ENCODE measurements at regions not wholly inside any gene's neighbourhood (a gene's known extent, or its start where the extent isn't known, plus 50 kb on each side); places are given as distances from the start of the nearest gene placed in this dataset.

GRCh38 chr5:103867857-103868598 is 305.4 kb upstream of the NUDT12 start:
- intact Hi-C loops (cut with micrococcal nuclease), result no loop called here
- no peak overlapping the region for H3K4me2 ChIP-seq (replicated peaks; ENCODE audit: low read depth, low read length, poor library complexity, severe bottlenecking)
- no peaks in the 10 kb centered on the region for H3K27me3 Mint-ChIP-seq
- H3K4me3 ChIP-seq (ENCODE audit: control extremely low read depth in 1 of 5, extremely low read depth in 1 of 5, insufficient read depth in 1 of 5, low read depth in 2 of 5, low read length in 4 of 5), result no peak overlapping the region
- H3K4me1 ChIP-seq (ENCODE audit: control insufficient read depth in 2 of 2, insufficient read depth in 2 of 2, low read length in 2 of 2), result no peaks in the 10 kb centered on the region
- H2AFZ ChIP-seq (ENCODE audit: insufficient read depth, low read depth, low read length, poor library complexity, severe bottlenecking), result no peak overlapping the region
- no peaks in the 10 kb centered on the region for H3K4me1 Mint-ChIP-seq
- H3K36me3 ChIP-seq (replicated peaks in 1 of 2; ENCODE audit: control extremely low read depth in 1 of 2, control insufficient read depth in 1 of 2, extremely low read depth in 1 of 2, insufficient read depth in 2 of 2, low read length in 1 of 2), result no peaks in the 10 kb centered on the region
- POLR2A ChIA-PET, result no interaction called here
- no peak overlapping the region for H3K4me3 Mint-ChIP-seq
- ATAC-seq (ENCODE audit: low read depth), result no peak
- no peaks in the 10 kb centered on the region for H3K79me2 ChIP-seq (ENCODE audit: control insufficient read depth, insufficient read depth, low read length)
- no peak overlapping the region for H3K9ac ChIP-seq (ENCODE audit: low read length)
- H3K9me3 Mint-ChIP-seq (ENCODE audit: insufficient read depth), result no peaks in the 10 kb centered on the region
- WGBS (ENCODE audit: insufficient coverage), result 43% methylated on average over 2 of the region's 5 CpGs
- no peaks in the 10 kb centered on the region for H4K20me1 ChIP-seq (ENCODE audit: control insufficient read depth, insufficient read depth, low read length, poor library complexity, severe bottlenecking)
- no peaks in the 10 kb centered on the region for H3K27me3 ChIP-seq (replicated peaks in 1 of 4; ENCODE audit: control extremely low read depth in 1 of 4, control insufficient read depth in 3 of 4, insufficient read depth in 4 of 4, low read length in 3 of 4)
- CTCF ChIA-PET, result interaction anchor here (0.7 kb wide), 1 partner anchor 8 kb away, joined by 4 read pairs; no protein-coding TSS in a partner anchor
- DNase-seq, result no peak
- TF ChIP-seq CTCF (IDR thresholded peaks at IDR 0.05) (no peak), EZH2 (IDR thresholded peaks at IDR 0.05; ENCODE audit: borderline replicate concordance, insufficient read depth, low read depth, low read length, poor library complexity, severe bottlenecking) (no peak)
- H3K27ac ChIP-seq (ENCODE audit: low read length in 2 of 2), result no peak overlapping the region
- no peak overlapping the region for H3K27ac Mint-ChIP-seq
- peaks cover 0 to 5% (median 1%) of the 10 kb centered on the region in 3 donors for H3K9me3 ChIP-seq (ENCODE audit: control extremely low read depth in 1 of 3, control insufficient read depth in 2 of 3, insufficient read depth in 1 of 3, low read length in 2 of 3)

GRCh38 chr5:103866169-103866568 is 303.6 kb upstream of the NUDT12 start:
- Mint-ChIP-seq H3K9me3 (ENCODE audit: insufficient read depth) (no peaks in the 10 kb centered on the region), H3K4me1 (no peaks in the 10 kb centered on the region), H3K27me3 (no peaks in the 10 kb centered on the region), H3K27ac (no peak overlapping the region), H3K4me3 (no peak overlapping the region)
- Histone ChIP-seq H3K36me3 (replicated peaks in 1 of 2; ENCODE audit: control extremely low read depth in 1 of 2, control insufficient read depth in 1 of 2, extremely low read depth in 1 of 2, insufficient read depth in 2 of 2, low read length in 1 of 2) (no peaks in the 10 kb centered on the region), H3K4me3 (ENCODE audit: control extremely low read depth in 1 of 5, extremely low read depth in 1 of 5, insufficient read depth in 1 of 5, low read depth in 2 of 5, low read length in 4 of 5) (no peak overlapping the region), H2AFZ (ENCODE audit: insufficient read depth, low read depth, low read length, poor library complexity, severe bottlenecking) (no peak overlapping the region), H3K9me3 (ENCODE audit: control extremely low read depth in 1 of 3, control insufficient read depth in 2 of 3, insufficient read depth in 1 of 3, low read length in 2 of 3) (peaks cover 0 to 7% (median 0%) of the 10 kb centered on the region in 3 donors), H3K79me2 (ENCODE audit: control insufficient read depth, insufficient read depth, low read length) (no peaks in the 10 kb centered on the region), H3K4me2 (replicated peaks; ENCODE audit: low read depth, low read length, poor library complexity, severe bottlenecking) (no peak overlapping the region), H3K27ac (ENCODE audit: low read length in 2 of 2) (no peak overlapping the region), H3K27me3 (replicated peaks in 1 of 4; ENCODE audit: control extremely low read depth in 1 of 4, control insufficient read depth in 3 of 4, insufficient read depth in 4 of 4, low read length in 3 of 4) (no peaks in the 10 kb centered on the region), H3K9ac (ENCODE audit: low read length) (no peak overlapping the region), H4K20me1 (ENCODE audit: control insufficient read depth, insufficient read depth, low read length, poor library complexity, severe bottlenecking) (no peaks in the 10 kb centered on the region), H3K4me1 (ENCODE audit: control insufficient read depth in 2 of 2, insufficient read depth in 2 of 2, low read length in 2 of 2) (no peaks in the 10 kb centered on the region)
- ChIA-PET CTCF (no interaction called here), POLR2A (no interaction called here)
- intact Hi-C loops (cut with micrococcal nuclease), result no loop called here
- no peak for TF ChIP-seq CTCF (IDR thresholded peaks at IDR 0.05)
- TF ChIP-seq EZH2 (IDR thresholded peaks at IDR 0.05; ENCODE audit: borderline replicate concordance, insufficient read depth, low read depth, low read length, poor library complexity, severe bottlenecking), result no peak
- no peak for ATAC-seq (ENCODE audit: low read depth)
- no CpG with 5 or more reads among the region's 1 CpG for WGBS (ENCODE audit: insufficient coverage)
- DNase-seq, result no peak
